Mammary epithelial cell (primary cell): ENCODE measurements at regions not wholly inside any gene's neighbourhood (a gene's known extent, or its start where the extent isn't known, plus 50 kb on each side); places are given as distances from the start of the nearest gene placed in this dataset.

ENCODE experiments used
- EZH2 ChIP-seq: IDR thresholded peaks from 2 replicates; pipeline ENCODE4 v1.6.1; 2012; ENCODE audit warnings: low read length, inconsistent platforms, borderline replicate concordance
- TF ChIP-seq, protein P1 (sequence below), 2 donors: IDR thresholded peaks in 1 of 2; conservative IDR thresholded peaks in 1 of 2; 2 replicates each; pipeline ENCODE4 v1.5.1; 2011 to 2012; ENCODE audit warnings: inconsistent platforms in 2 of 2, low read length in 2 of 2, mild to moderate bottlenecking in 2 of 2, control low read depth in 1 of 2, low read depth in 1 of 2; ENCODE audit not compliant: insufficient read depth in 1 of 2; ENCODE audit errors: extremely low read depth in 1 of 2

DNA sequence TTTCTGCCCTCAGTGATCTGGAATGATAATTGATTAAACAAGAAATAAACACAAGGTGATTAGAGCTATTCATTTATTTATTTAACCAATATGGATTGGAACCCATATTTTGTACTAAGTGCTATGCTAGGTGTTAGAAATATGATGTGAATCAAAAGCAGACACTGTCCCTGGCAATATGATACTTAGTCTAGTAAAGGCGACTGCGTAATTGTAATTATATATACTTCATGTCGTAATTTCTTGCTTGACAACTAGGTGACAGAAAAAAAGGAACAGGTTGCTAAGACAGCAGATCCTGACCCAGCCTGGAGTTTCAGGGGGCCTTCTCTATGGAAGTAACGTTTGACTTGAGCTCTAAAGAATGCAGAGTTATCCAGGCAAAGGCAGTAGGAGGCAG lies 236.5 kb upstream of the F9 start:
- TF ChIP-seq, protein P1, sequence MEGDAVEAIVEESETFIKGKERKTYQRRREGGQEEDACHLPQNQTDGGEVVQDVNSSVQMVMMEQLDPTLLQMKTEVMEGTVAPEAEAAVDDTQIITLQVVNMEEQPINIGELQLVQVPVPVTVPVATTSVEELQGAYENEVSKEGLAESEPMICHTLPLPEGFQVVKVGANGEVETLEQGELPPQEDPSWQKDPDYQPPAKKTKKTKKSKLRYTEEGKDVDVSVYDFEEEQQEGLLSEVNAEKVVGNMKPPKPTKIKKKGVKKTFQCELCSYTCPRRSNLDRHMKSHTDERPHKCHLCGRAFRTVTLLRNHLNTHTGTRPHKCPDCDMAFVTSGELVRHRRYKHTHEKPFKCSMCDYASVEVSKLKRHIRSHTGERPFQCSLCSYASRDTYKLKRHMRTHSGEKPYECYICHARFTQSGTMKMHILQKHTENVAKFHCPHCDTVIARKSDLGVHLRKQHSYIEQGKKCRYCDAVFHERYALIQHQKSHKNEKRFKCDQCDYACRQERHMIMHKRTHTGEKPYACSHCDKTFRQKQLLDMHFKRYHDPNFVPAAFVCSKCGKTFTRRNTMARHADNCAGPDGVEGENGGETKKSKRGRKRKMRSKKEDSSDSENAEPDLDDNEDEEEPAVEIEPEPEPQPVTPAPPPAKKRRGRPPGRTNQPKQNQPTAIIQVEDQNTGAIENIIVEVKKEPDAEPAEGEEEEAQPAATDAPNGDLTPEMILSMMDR (conservative IDR thresholded peaks at IDR 0.05 in 1 of 2, IDR thresholded peaks at IDR 0.05 in 1 of 2; ENCODE audit: extremely low read depth in 1 of 2, insufficient read depth in 1 of 2, low read depth in 1 of 2, low read length in 2 of 2) = no peak
- TF ChIP-seq EZH2 = no peak
